ENCODE measurements at regions not wholly inside any gene's neighbourhood (a gene's known extent, or its start where the extent isn't known, plus 50 kb on each side); places are given as distances from the start of the nearest gene placed in this dataset.
A peak's percentile ranks its signal among the peaks of the same experiment; 100 is the strongest.
"Not testable (repeated sequence)": the region's sequence is repeated elsewhere in the genome, so short reads cannot be mapped to it uniquely, and the experiment has no call there.

DNA sequence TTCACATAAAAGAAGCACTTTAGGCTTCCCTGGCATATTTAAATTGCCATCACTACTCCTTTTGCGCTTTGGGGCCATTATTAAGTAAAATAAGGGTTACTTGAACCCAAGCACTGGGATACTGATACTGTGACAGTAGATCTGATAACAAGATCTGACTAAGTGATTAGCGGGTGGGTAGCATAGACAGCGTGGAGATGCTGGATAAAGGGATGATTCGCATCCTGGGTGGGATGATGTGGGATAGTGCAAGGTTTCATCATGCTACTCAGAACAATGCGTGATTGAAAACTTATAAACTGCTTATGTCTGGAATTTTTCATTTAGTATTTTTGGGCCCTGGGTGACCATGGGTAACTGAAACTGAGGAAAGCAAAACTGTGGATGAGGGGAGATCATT is 75.1 kb downstream of the PTTG1 start:
- no peak for FAIRE-seq
- no peak for TF ChIP-seq EZH2 (IDR thresholded peaks at IDR 0.05; ENCODE audit: insufficient read depth, low read length)
- TF ChIP-seq CTCF (IDR thresholded peaks at IDR 0.05; ENCODE audit: insufficient read depth, low read depth, low read length) = no peak

DNA sequence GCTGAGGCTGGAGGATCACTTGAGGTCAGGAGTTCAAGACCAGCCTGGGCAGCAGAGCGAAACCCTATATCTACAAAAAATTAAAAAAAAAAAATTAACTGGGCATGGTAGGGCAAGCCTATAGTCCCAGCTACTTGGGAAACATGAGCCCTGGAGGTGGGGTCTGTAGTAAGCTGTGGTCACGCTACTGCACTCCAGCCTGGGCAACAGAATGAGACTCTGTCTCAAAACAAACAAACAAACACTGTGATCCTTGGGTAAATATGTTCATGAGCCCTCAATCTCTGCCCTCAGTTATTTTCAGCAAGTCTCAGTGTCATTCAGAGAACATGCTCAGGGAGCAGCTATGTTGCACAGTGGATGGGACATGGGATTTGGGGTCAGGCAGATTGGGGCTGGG is 76.2 kb downstream of the PTTG1 start:
- H3K27ac Mint-ChIP-seq (ENCODE audit: unreplicated experiment) = no peak overlapping the region
- H2AFZ ChIP-seq (ENCODE audit: low read depth, low read length) = no peak overlapping the region
- no peak for DNase-seq (ENCODE audit: low read depth)

More for the DNA sequence above, 75.1 kb downstream of the PTTG1 start:
- H3K9me3 ChIP-seq (ENCODE audit: insufficient read depth, low read depth, low read length) = no peaks in the 10 kb centered on the region
- H3K27me3 ChIP-seq (ENCODE audit: insufficient read depth, low read length) = no peaks in the 10 kb centered on the region
- H2AFZ ChIP-seq (ENCODE audit: low read depth, low read length) = no peak overlapping the region
- H3K4me2 ChIP-seq (ENCODE audit: low read length) = no peak overlapping the region
- Mint-ChIP-seq H3K4me1 (ENCODE audit: low read depth, unreplicated experiment) (peaks cover 6% of the 10 kb centered on the region), H3K4me3 (ENCODE audit: unreplicated experiment) (no peak overlapping the region), H3K9me3 (ENCODE audit: unreplicated experiment) (no peaks in the 10 kb centered on the region), H3K36me3 (ENCODE audit: low read depth, unreplicated experiment) (no peaks in the 10 kb centered on the region), H3K27me3 (ENCODE audit: low read depth, unreplicated experiment) (no peaks in the 10 kb centered on the region), H3K27ac (ENCODE audit: unreplicated experiment) (peak overlapping the region; percentile 68)
- H3K79me2 ChIP-seq (ENCODE audit: insufficient read depth, low read length) = no peaks in the 10 kb centered on the region
- DNase-seq (ENCODE audit: low read depth) = no peak
- H4K20me1 ChIP-seq (ENCODE audit: insufficient read depth, low read length) = no peaks in the 10 kb centered on the region
- no peak overlapping the region for H3K4me3 ChIP-seq (ENCODE audit: insufficient read depth, low read depth, low read length)
- H3K4me1 ChIP-seq (ENCODE audit: insufficient read depth, low read length) = no peaks in the 10 kb centered on the region
- no peak overlapping the region for H3K27ac ChIP-seq (ENCODE audit: low read depth, low read length)
- no peaks in the 10 kb centered on the region for H3K36me3 ChIP-seq (ENCODE audit: insufficient read depth, low read length)
- H3K9ac ChIP-seq (ENCODE audit: low read length) = no peak overlapping the region

DNA sequence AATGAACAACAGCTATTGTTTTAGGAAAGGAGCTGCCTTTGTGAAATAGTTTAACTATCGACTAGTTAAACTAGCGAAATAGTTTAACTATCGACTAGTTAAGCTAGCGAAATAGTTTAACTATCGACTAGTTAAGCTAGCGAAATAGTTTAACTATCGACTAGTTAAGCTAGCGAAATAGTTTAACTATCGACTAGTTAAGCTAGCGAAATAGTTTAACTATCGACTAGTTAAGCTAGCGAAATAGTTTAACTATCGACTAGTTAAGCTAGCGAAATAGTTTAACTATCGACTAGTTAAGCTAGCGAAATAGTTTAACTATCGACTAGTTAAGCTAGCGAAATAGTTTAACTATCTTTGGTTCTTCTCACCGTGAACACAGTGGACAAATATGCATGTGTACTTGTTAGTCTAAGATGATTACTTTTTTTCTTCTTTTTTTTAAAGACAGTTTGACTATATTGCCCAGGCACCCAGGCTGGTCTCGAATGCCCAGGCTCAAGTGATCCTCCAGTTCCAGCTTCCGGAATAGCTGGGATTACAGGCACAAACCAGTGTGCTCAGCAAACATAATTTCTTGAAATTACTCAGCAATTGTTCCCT is 76.9 kb downstream of the PTTG1 start:
- not testable (repeated sequence) for H3K36me3 Mint-ChIP-seq (ENCODE audit: low read depth, unreplicated experiment); H3K79me2 ChIP-seq (ENCODE audit: insufficient read depth, low read length); H3K4me2 ChIP-seq (ENCODE audit: low read length); H3K27ac Mint-ChIP-seq (ENCODE audit: unreplicated experiment); FAIRE-seq; H4K20me1 ChIP-seq (ENCODE audit: insufficient read depth, low read length); H3K4me1 ChIP-seq (ENCODE audit: insufficient read depth, low read length); H3K4me3 ChIP-seq (ENCODE audit: insufficient read depth, low read depth, low read length); H3K4me1 Mint-ChIP-seq (ENCODE audit: low read depth, unreplicated experiment); H3K27ac ChIP-seq (ENCODE audit: low read depth, low read length); H3K9me3 ChIP-seq (ENCODE audit: insufficient read depth, low read depth, low read length); H3K9ac ChIP-seq (ENCODE audit: low read length); H3K9me3 Mint-ChIP-seq (ENCODE audit: unreplicated experiment); H3K27me3 ChIP-seq (ENCODE audit: insufficient read depth, low read length); H3K36me3 ChIP-seq (ENCODE audit: insufficient read depth, low read length); H3K4me3 Mint-ChIP-seq (ENCODE audit: unreplicated experiment); DNase-seq (ENCODE audit: low read depth); H3K27me3 Mint-ChIP-seq (ENCODE audit: low read depth, unreplicated experiment); H2AFZ ChIP-seq (ENCODE audit: low read depth, low read length)

More for the DNA sequence above, 76.2 kb downstream of the PTTG1 start:
- Histone ChIP-seq H3K4me2 (ENCODE audit: low read length) (no peak overlapping the region), H3K36me3 (ENCODE audit: insufficient read depth, low read length) (no peaks in the 10 kb centered on the region), H3K27me3 (ENCODE audit: insufficient read depth, low read length) (no peaks in the 10 kb centered on the region), H3K4me3 (ENCODE audit: insufficient read depth, low read depth, low read length) (no peak overlapping the region), H3K4me1 (ENCODE audit: insufficient read depth, low read length) (no peaks in the 10 kb centered on the region), H4K20me1 (ENCODE audit: insufficient read depth, low read length) (no peaks in the 10 kb centered on the region), H3K9ac (ENCODE audit: low read length) (no peak overlapping the region), H3K79me2 (ENCODE audit: insufficient read depth, low read length) (no peaks in the 10 kb centered on the region), H3K9me3 (ENCODE audit: insufficient read depth, low read depth, low read length) (no peaks in the 10 kb centered on the region), H3K27ac (ENCODE audit: low read depth, low read length) (no peak overlapping the region)
- no peak overlapping the region for H3K4me3 Mint-ChIP-seq (ENCODE audit: unreplicated experiment)
- H3K9me3 Mint-ChIP-seq (ENCODE audit: unreplicated experiment) = no peaks in the 10 kb centered on the region
- TF ChIP-seq CTCF (IDR thresholded peaks at IDR 0.05; ENCODE audit: insufficient read depth, low read depth, low read length) (no peak), EZH2 (IDR thresholded peaks at IDR 0.05; ENCODE audit: insufficient read depth, low read length) (no peak)
- H3K4me1 Mint-ChIP-seq (ENCODE audit: low read depth, unreplicated experiment) = peaks cover 6% of the 10 kb centered on the region
- no peaks in the 10 kb centered on the region for H3K27me3 Mint-ChIP-seq (ENCODE audit: low read depth, unreplicated experiment)
- H3K36me3 Mint-ChIP-seq (ENCODE audit: low read depth, unreplicated experiment) = no peaks in the 10 kb centered on the region
- no peak for FAIRE-seq

Measured in astrocyte (in vitro differentiated cells and primary cell).